ENCODE measurements at regions not wholly inside any gene's neighbourhood (a gene's known extent, or its start where the extent isn't known, plus 50 kb on each side); places are given as distances from the start of the nearest gene placed in this dataset.

GRCh38 chr3:94607778-94608177, 544.9 kb downstream of the NSUN3 start:
- no peak overlapping the region for H3K4me3 ChIP-seq (ENCODE audit: low read depth, low read length)
- no peak for TF ChIP-seq CTCF (IDR thresholded peaks at IDR 0.05; ENCODE audit: borderline replicate concordance, insufficient read depth, low read depth, low read length)

GRCh38 chr3:94609908-94610307, 547.0 kb downstream of the NSUN3 start:
- no peak overlapping the region for H3K4me3 ChIP-seq (ENCODE audit: low read depth, low read length)
- TF ChIP-seq CTCF (IDR thresholded peaks at IDR 0.05; ENCODE audit: borderline replicate concordance, insufficient read depth, low read depth, low read length), result no peak

GRCh38 chr3:94611596-94611995, 548.7 kb downstream of the NSUN3 start:
- no peak overlapping the region for H3K4me3 ChIP-seq (ENCODE audit: low read depth, low read length)
- TF ChIP-seq CTCF (IDR thresholded peaks at IDR 0.05; ENCODE audit: borderline replicate concordance, insufficient read depth, low read depth, low read length), result no peak

- no peak overlapping the region for H3K4me3 ChIP-seq (ENCODE audit: low read depth, low read length)
- no peak for TF ChIP-seq CTCF (IDR thresholded peaks at IDR 0.05; ENCODE audit: borderline replicate concordance, insufficient read depth, low read depth, low read length)
These were observed 549.8 kb downstream of the NSUN3 start for GRCh38 chr3:94612631-94613030.

- TF ChIP-seq CTCF (IDR thresholded peaks at IDR 0.05; ENCODE audit: borderline replicate concordance, insufficient read depth, low read depth, low read length), result no peak
- no peak overlapping the region for H3K4me3 ChIP-seq (ENCODE audit: low read depth, low read length)
These were observed 551.3 kb downstream of the NSUN3 start for GRCh38 chr3:94614192-94614591.

GRCh38 chr3:94615275-94616065, 552.6 kb downstream of the NSUN3 start:
- H3K4me3 ChIP-seq (ENCODE audit: low read depth, low read length), result no peak overlapping the region
- no peak for TF ChIP-seq CTCF (IDR thresholded peaks at IDR 0.05; ENCODE audit: borderline replicate concordance, insufficient read depth, low read depth, low read length)

- TF ChIP-seq CTCF (IDR thresholded peaks at IDR 0.05; ENCODE audit: borderline replicate concordance, insufficient read depth, low read depth, low read length), result no peak
- no peak overlapping the region for H3K4me3 ChIP-seq (ENCODE audit: low read depth, low read length)
These were observed 554.0 kb downstream of the NSUN3 start for GRCh38 chr3:94616833-94617232.

All from GM12875 (cell line).